Mesothelial cell of epicardium (in vitro differentiated cells): ENCODE measurements at regions not wholly inside any gene's neighbourhood (a gene's known extent, or its start where the extent isn't known, plus 50 kb on each side); places are given as distances from the start of the nearest gene placed in this dataset.

ENCODE experiments used
- DNase-seq, 2 experiments: peaks; one replicate each; pipeline ENCODE4 v3.0.0; 2021; ENCODE audit warnings: low spot score in 2 of 2; ENCODE audit not compliant: unreplicated experiment in 2 of 2
- H3K27ac Mint-ChIP-seq: 2 replicates; pipeline ENCODE4 v1.8.0; 2021; ENCODE audit warnings: mixed read lengths
- H3K27me3 Mint-ChIP-seq: 2 replicates; pipeline ENCODE4 v1.8.0; 2021; ENCODE audit warnings: low read depth, mixed read lengths
- H3K36me3 Mint-ChIP-seq: 2 replicates; pipeline ENCODE4 v1.8.0; 2021; ENCODE audit warnings: mixed read lengths
- H3K4me1 Mint-ChIP-seq: 2 replicates; pipeline ENCODE4 v1.8.0; 2021; ENCODE audit warnings: mixed read lengths
- H3K4me3 Mint-ChIP-seq: 2 replicates; pipeline ENCODE4 v1.8.0; 2021; ENCODE audit warnings: mild to moderate bottlenecking, moderate library complexity, mixed read lengths
- H3K9me3 Mint-ChIP-seq: 2 replicates; pipeline ENCODE4 v1.8.0; 2021; ENCODE audit warnings: mixed read lengths
- TF ChIP-seq, protein P1 (sequence below): fragments of 200-600 bp; sonication (generic); IDR thresholded peaks from one replicate; pipeline ENCODE4 v1.5.0; 2021; ENCODE audit warnings: antibody characterized with exemption; ENCODE audit not compliant: unreplicated experiment

DNA sequence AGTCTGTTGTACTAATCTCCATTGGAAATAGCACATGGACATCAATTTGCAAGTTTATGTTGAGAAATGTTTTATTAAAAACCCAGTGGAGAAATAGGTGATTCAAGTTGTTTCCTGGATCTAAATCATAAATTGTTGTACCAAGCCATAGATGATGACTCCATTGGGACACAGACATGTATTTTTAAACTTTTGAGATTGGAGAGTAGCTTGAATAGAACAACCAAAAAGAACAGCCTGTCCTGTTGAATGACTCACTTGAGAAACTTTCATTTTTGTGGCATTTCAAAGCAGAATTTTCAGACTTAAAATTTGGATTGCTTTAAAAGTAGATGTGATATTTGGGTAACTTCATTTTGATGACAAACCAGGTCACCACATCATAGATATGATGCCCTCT, 197.5 kb downstream of the GPAM start:
- TF ChIP-seq, protein P1, sequence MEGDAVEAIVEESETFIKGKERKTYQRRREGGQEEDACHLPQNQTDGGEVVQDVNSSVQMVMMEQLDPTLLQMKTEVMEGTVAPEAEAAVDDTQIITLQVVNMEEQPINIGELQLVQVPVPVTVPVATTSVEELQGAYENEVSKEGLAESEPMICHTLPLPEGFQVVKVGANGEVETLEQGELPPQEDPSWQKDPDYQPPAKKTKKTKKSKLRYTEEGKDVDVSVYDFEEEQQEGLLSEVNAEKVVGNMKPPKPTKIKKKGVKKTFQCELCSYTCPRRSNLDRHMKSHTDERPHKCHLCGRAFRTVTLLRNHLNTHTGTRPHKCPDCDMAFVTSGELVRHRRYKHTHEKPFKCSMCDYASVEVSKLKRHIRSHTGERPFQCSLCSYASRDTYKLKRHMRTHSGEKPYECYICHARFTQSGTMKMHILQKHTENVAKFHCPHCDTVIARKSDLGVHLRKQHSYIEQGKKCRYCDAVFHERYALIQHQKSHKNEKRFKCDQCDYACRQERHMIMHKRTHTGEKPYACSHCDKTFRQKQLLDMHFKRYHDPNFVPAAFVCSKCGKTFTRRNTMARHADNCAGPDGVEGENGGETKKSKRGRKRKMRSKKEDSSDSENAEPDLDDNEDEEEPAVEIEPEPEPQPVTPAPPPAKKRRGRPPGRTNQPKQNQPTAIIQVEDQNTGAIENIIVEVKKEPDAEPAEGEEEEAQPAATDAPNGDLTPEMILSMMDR = no peak
- no peak for DNase-seq
- Mint-ChIP-seq H3K36me3 (no peaks in the 10 kb centered on the region), H3K4me3 (no peak overlapping the region), H3K4me1 (no peaks in the 10 kb centered on the region), H3K9me3 (no peaks in the 10 kb centered on the region), H3K27ac (no peak overlapping the region), H3K27me3 (peaks cover 32% of the 10 kb centered on the region)

DNA sequence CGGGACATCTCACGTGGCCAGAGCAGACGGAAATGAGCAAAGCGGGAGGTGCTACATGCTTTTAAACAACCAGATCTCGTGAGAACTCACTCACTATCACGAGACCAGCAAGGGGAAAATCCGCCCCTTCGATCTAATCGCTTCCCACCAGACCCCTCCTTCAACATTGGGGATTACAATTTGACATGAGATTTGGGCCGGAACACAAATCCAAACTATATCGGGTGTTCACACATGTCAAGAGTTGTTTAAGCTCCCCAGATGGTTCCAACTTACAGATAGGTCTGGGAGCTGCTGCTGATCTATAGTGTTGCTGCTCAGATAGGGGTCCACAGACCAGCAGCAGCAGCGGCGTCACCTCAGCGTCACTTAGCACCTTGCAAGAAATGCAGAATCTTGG, 194.9 kb downstream of the GPAM start:
- Mint-ChIP-seq H3K27me3 (peaks cover 24% of the 10 kb centered on the region), H3K9me3 (no peaks in the 10 kb centered on the region), H3K36me3 (no peaks in the 10 kb centered on the region), H3K27ac (no peak overlapping the region), H3K4me3 (no peak overlapping the region), H3K4me1 (no peaks in the 10 kb centered on the region)
- DNase-seq = no peak
- TF ChIP-seq, protein P1 = no peak

DNA sequence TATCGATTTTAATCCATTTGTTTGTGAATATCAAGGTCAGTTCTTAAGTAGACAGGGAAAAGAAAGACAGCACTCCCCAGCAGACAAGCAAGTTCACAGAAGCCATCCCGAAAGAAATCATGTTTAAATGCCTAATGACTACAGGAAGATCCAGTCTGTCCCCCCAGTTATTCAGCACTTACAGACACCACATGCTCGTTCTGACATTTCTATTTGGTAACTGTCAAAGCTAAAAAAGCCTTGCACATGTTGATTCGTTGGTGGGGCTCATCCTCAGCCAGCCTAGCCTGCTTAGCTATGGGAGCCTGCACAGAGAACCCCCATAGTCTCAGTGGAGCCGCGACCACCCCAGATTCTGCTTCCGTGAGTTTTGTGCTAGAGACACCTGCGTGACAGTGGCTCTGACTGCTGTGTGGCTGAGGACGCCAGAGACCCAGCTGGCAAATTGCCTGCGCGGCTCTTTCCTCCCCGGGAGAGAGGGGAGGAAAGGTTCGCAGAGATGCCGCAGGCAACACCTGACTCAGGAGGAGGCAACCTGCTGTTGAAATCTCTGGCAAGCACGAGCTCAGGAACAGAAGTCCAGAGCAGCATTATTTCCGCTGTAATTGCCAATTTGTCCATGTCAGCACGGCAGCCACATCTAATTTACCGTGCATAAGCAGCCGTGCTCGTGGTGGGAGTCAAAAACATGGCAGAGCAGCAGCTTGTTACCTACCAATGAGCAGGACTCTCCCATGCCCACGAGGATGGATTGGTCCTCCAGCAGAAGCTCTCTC, 194.2 kb downstream of the GPAM start:
- TF ChIP-seq, protein P1 = no peak
- Mint-ChIP-seq H3K4me3 (no peak overlapping the region), H3K27me3 (peaks cover 24% of the 10 kb centered on the region), H3K36me3 (no peaks in the 10 kb centered on the region), H3K4me1 (no peaks in the 10 kb centered on the region), H3K9me3 (no peaks in the 10 kb centered on the region), H3K27ac (no peak overlapping the region)
- DNase-seq = no peak

DNA sequence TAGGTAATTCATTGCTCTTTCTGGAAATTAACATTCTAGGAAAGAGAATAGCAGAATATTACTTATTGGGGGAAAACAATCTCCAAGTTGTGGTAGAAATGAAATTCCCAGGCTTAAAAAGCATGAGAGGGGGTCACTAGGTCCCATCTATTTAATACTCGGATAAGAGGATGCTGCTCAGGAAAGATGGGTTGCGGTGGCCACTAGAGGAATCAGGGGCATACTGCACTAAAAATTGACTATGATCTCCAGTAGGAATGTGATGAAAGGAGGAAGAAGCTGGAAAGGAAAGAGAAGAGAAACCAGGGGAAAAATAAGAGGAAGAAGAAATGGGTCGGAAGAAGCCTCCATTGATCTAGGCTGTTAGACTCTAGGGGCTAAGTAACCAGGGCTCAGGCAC, 192.8 kb downstream of the GPAM start:
- TF ChIP-seq, protein P1 = no peak
- H3K27me3 Mint-ChIP-seq = peaks cover 27% of the 10 kb centered on the region
- no peak overlapping the region for H3K27ac Mint-ChIP-seq
- H3K9me3 Mint-ChIP-seq = no peaks in the 10 kb centered on the region
- DNase-seq = no peak
- H3K4me1 Mint-ChIP-seq = no peaks in the 10 kb centered on the region
- H3K36me3 Mint-ChIP-seq = no peaks in the 10 kb centered on the region
- H3K4me3 Mint-ChIP-seq = no peak overlapping the region

DNA sequence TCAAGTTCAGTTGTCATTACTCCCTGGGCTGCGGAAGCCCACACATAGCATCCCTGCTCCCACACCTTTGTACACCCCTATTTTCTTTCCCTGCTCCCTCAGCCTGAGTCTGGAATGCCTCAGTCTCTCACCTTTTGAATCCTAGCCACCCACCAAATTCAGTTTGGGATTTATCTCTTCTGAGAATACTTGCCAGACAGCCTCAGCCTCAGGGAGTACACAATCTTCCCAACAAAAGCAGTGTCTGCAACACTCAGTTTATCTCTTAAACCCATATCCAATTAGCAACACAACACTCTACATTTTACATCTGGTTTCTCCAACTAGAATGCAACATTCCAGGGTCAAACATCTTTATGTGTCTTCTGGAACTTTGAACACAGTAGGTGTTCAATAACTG, 190.2 kb downstream of the GPAM start:
- Mint-ChIP-seq H3K4me1 (no peaks in the 10 kb centered on the region), H3K9me3 (no peaks in the 10 kb centered on the region), H3K4me3 (no peak overlapping the region), H3K36me3 (no peaks in the 10 kb centered on the region), H3K27me3 (peaks cover 30% of the 10 kb centered on the region), H3K27ac (no peak overlapping the region)
- TF ChIP-seq, protein P1 = no peak
- DNase-seq = no peak
